HFF-Myc (cell line): ENCODE measurements at regions not wholly inside any gene's neighbourhood (a gene's known extent, or its start where the extent isn't known, plus 50 kb on each side); places are given as distances from the start of the nearest gene placed in this dataset.

Experiments
- DNase-seq: peaks from one replicate; pipeline ENCODE4 v3.0.0-alpha.2; 2011; ENCODE audit warnings: low read depth; ENCODE audit errors: extremely low read depth
- H3K4me3 ChIP-seq: replicated peaks from 2 replicates; pipeline ENCODE4 v1.5.1; 2011; ENCODE audit warnings: low read depth, mild to moderate bottlenecking, control low read depth, low read length
- TF ChIP-seq, protein P1 (sequence below): IDR thresholded peaks from 2 replicates; pipeline ENCODE4 v1.5.1; 2012; ENCODE audit warnings: mild to moderate bottlenecking, low read depth, low read length, control low read depth; ENCODE audit errors: missing control alignments

GRCh38 chr2:139162957-139163356 lies 382.8 kb upstream of the NXPH2 start:
- TF ChIP-seq, protein P1, sequence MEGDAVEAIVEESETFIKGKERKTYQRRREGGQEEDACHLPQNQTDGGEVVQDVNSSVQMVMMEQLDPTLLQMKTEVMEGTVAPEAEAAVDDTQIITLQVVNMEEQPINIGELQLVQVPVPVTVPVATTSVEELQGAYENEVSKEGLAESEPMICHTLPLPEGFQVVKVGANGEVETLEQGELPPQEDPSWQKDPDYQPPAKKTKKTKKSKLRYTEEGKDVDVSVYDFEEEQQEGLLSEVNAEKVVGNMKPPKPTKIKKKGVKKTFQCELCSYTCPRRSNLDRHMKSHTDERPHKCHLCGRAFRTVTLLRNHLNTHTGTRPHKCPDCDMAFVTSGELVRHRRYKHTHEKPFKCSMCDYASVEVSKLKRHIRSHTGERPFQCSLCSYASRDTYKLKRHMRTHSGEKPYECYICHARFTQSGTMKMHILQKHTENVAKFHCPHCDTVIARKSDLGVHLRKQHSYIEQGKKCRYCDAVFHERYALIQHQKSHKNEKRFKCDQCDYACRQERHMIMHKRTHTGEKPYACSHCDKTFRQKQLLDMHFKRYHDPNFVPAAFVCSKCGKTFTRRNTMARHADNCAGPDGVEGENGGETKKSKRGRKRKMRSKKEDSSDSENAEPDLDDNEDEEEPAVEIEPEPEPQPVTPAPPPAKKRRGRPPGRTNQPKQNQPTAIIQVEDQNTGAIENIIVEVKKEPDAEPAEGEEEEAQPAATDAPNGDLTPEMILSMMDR, result no peak
- H3K4me3 ChIP-seq, result no peak overlapping the region
- DNase-seq, result no peak

- H3K4me3 ChIP-seq, result no peak overlapping the region
- TF ChIP-seq, protein P1, result no peak
- no peak for DNase-seq
Observed at GRCh38 chr2:139162456-139162855, 382.3 kb upstream of the NXPH2 start.

DNA sequence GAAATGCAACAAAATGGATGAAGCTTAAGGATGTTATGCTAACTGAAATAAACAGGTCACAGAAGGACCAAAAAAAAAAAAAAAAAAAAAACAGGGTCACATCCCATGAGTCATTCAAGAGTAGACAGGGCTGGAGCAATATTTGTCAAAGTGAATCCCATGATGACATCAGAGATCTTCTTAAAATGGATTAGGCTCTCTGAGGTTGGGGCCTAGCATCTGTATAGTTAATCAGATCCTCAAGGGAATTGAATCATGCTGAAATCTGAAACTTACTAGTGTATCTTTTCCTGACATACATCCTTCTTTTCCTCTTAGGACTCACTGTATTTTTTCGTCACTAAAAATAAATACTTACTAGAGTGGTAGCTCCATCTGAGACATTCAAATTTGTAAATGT lies 380.6 kb upstream of the NXPH2 start:
- no peak overlapping the region for H3K4me3 ChIP-seq
- TF ChIP-seq, protein P1, result no peak
- DNase-seq, result no peak

DNA sequence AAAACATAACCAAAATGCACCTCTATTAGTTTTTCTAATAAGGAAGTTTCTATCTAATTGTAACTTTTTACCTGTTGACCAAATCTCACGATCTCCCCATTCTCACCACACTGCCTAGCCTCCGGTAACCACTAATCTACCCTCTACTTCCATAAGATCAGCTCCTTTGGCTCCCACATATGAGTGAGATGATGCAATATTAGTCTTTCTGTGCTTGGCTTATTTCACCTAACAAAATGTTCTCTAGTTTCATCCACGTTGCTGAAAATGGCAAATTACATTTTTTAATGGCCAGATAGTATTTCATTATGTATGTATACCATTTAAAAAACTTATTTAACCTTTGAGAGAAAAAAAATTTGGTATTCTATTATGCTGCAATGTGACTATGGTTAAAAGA lies 379.0 kb upstream of the NXPH2 start:
- no peak for DNase-seq
- H3K4me3 ChIP-seq, result no peak overlapping the region
- TF ChIP-seq, protein P1, result no peak

DNA sequence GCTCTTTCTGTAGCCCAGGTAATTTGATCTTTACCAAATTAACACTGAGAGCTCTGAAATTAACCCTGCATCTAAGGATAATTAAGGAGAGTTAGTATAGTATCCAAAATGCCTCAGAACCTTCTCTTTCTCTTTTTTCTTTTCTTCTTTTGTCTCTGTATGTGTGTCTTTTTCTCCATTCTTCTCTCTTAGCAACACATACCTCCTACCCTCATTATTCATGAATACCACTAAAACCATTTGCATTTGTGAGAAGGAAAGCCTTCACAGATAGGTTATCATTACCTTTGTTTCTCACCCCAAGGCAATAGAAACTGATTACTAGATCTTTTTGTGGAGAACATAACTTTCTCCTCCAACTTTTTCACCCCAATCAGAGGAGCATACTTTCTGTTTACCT lies 376.5 kb upstream of the NXPH2 start:
- no peak overlapping the region for H3K4me3 ChIP-seq
- DNase-seq, result no peak
- TF ChIP-seq, protein P1, result no peak

DNA sequence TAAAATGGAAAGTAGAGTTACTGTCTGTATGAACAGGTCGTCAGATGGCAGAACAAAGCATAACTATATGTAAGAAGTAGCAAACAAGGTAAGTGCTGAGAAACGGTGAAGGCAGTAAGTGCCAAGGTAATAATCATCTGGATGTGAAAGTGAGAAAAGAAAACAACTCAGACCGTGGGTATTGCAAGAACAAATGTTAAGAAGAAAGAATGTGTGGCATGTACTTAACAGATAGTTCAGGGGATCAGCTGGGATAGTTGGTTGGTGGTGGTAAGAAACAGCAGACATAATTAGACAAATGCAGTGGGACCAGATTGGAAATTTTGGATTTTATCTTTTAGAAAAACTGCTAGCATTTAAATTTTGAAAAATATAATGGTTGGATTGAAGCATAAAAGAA lies 375.8 kb upstream of the NXPH2 start:
- DNase-seq, result no peak
- TF ChIP-seq, protein P1, result no peak

DNA sequence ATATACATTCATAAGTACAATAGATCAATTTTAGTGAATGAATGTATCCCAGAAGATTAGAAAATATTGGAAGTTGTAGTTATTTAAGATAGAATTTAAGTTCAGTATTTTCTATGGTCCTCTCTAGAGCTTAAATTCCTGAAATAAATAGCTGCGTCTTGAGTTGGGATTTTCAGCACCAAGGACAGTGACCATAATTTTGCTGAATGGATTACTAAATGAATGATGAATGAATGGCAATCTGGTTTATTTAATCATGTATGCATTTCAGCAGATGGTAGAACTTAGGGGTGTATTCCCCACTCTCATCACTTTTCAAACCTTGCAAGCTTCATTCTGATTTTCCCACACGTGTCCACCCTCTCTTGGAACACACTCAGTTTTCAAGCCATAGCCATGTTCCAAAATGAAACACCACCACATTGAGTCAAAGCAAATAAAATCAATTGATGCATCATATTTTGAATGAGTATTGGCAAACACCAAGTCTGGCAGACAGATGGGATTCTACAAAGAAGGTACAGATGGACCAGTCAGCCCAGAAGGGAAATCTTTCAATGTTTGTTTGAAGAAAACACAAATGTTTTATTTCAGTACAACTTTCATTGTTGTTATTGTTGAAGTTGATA lies 362.2 kb upstream of the NXPH2 start:
- peak; percentile 3 for DNase-seq
- H3K4me3 ChIP-seq, result no peak overlapping the region
- TF ChIP-seq, protein P1, result no peak

More for the DNA sequence above, 375.8 kb upstream of the NXPH2 start:
- no peak overlapping the region for H3K4me3 ChIP-seq
